CD14-positive monocyte (primary cell): ENCODE measurements at regions not wholly inside any gene's neighbourhood (a gene's known extent, or its start where the extent isn't known, plus 50 kb on each side); places are given as distances from the start of the nearest gene placed in this dataset.

Source experiments
- DNase-seq, 3 donors: peaks; one replicate each; pipeline ENCODE4 v3.0.0-alpha.2; 2011 to 2022
- H2AFZ ChIP-seq: 2 replicates; pipeline ENCODE4 v1.6.0; 2012; ENCODE audit warnings: mild to moderate bottlenecking, low read depth, low read length, inconsistent platforms; ENCODE audit not compliant: insufficient read depth, poor library complexity, severe bottlenecking
- H3K27ac ChIP-seq, 2 donors: 1 replicate in 1 of 2; 2 replicates in 1 of 2; pipeline ENCODE4 v1.5.1; 2012 to 2013; ENCODE audit warnings: low read length in 2 of 2, control low read depth in 1 of 2, inconsistent platforms in 1 of 2, low read depth in 1 of 2, mild to moderate bottlenecking in 1 of 2
- H3K27me3 ChIP-seq, 2 donors: one replicate each; pipeline versions ENCODE4 v1.6.0 to v1.6.1; 2011 to 2013; ENCODE audit warnings: low read length in 2 of 2; ENCODE audit not compliant: control insufficient read depth in 2 of 2, insufficient read depth in 2 of 2
- H3K36me3 ChIP-seq, 2 donors: replicated peaks in 1 of 2; 1 replicate in 1 of 2; 2 replicates in 1 of 2; pipeline versions ENCODE4 v1.5.1 to v1.6.1; 2012 to 2013; ENCODE audit warnings: low read length in 2 of 2, control low read depth in 1 of 2, inconsistent platforms in 1 of 2, mild to moderate bottlenecking in 1 of 2; ENCODE audit not compliant: insufficient read depth in 2 of 2, control insufficient read depth in 1 of 2
- H3K4me1 ChIP-seq, 2 donors: 1 replicate in 1 of 2; 2 replicates in 1 of 2; pipeline versions ENCODE4 v1.5.1 to v1.6.1; 2012 to 2013; ENCODE audit warnings: low read length in 2 of 2, control low read depth in 1 of 2, inconsistent platforms in 1 of 2, mild to moderate bottlenecking in 1 of 2, moderate library complexity in 1 of 2; ENCODE audit not compliant: insufficient read depth in 2 of 2, control insufficient read depth in 1 of 2
- H3K4me2 ChIP-seq: replicated peaks from 2 replicates; pipeline ENCODE3; 2012; ENCODE audit warnings: low read length, moderate library complexity, mild to moderate bottlenecking; ENCODE audit not compliant: poor library complexity, severe bottlenecking; ENCODE audit errors: extremely low read depth
- H3K4me3 ChIP-seq, 3 experiments: fragments of 200-600 bp in 1 of 3; sonication (generic) in 1 of 3; replicated peaks in 1 of 3; 1 replicate in 2 of 3; 2 replicates in 1 of 3; pipeline ENCODE4 v1.5.1; 2011 to 2013; ENCODE audit warnings: low read length in 3 of 3, mild to moderate bottlenecking in 3 of 3, control low read depth in 2 of 3, low read depth in 2 of 3, inconsistent platforms in 1 of 3, moderate library complexity in 1 of 3
- H3K79me2 ChIP-seq: 2 replicates; pipeline ENCODE4 v1.6.0; 2012; ENCODE audit warnings: mild to moderate bottlenecking, control low read depth, inconsistent platforms, low read length, moderate library complexity; ENCODE audit not compliant: insufficient read depth
- H3K9ac ChIP-seq: 2 replicates; pipeline ENCODE4 v1.6.0; 2017; ENCODE audit warnings: low read length, mild to moderate bottlenecking; ENCODE audit not compliant: insufficient read depth, poor library complexity, severe bottlenecking
- H3K9me3 ChIP-seq, 2 donors: replicated peaks in 1 of 2; 1 replicate in 1 of 2; 2 replicates in 1 of 2; pipeline versions ENCODE4 v1.5.1 to v1.6.1; 2012 to 2013; ENCODE audit warnings: low read length in 2 of 2, control low read depth in 1 of 2; ENCODE audit not compliant: control insufficient read depth in 1 of 2, insufficient read depth in 1 of 2
- H4K20me1 ChIP-seq: 2 replicates; pipeline ENCODE4 v1.6.0; 2012; ENCODE audit warnings: mild to moderate bottlenecking, low read length, control low read depth, moderate library complexity; ENCODE audit not compliant: insufficient read depth
- H3K27ac Mint-ChIP-seq, 7 donors: one replicate each; pipeline ENCODE4 v1.8.0; 2020; ENCODE audit warnings: mild to moderate bottlenecking in 7 of 7, mixed read lengths in 7 of 7, moderate library complexity in 6 of 7, inconsistent platforms in 2 of 7
- H3K27me3 Mint-ChIP-seq, 3 donors: one replicate each; pipeline ENCODE4 v1.8.0; 2021 to 2022; ENCODE audit warnings: low read depth in 3 of 3, mild to moderate bottlenecking in 3 of 3, mixed read lengths in 3 of 3, moderate library complexity in 3 of 3, inconsistent platforms in 1 of 3
- H3K36me3 Mint-ChIP-seq, 2 donors: one replicate each; pipeline ENCODE4 v1.8.0; 2020; ENCODE audit warnings: mixed read lengths in 2 of 2, inconsistent platforms in 1 of 2, mild to moderate bottlenecking in 1 of 2
- H3K4me1 Mint-ChIP-seq: one replicate; pipeline ENCODE4 v1.8.0; 2020; ENCODE audit warnings: mild to moderate bottlenecking, mixed read lengths
- H3K4me3 Mint-ChIP-seq, 2 donors: one replicate each; pipeline ENCODE4 v1.8.0; 2020; ENCODE audit warnings: mild to moderate bottlenecking in 2 of 2, mixed read lengths in 2 of 2, moderate library complexity in 1 of 2
- H3K9me3 Mint-ChIP-seq, 7 donors: one replicate each; pipeline ENCODE4 v1.8.0; 2020 to 2022; ENCODE audit warnings: mixed read lengths in 7 of 7, mild to moderate bottlenecking in 6 of 7, moderate library complexity in 6 of 7, inconsistent platforms in 2 of 7
- CTCF ChIP-seq: fragments of 200-600 bp; IDR thresholded peaks from one replicate; pipeline ENCODE4 v1.8.0; 2022; ENCODE audit warnings: antibody characterized with exemption, mild to moderate bottlenecking
- WGBS: methylation state at CpG from one replicate; pipeline ENCODE4 v1.1.5; 2013; ENCODE audit warnings: missing lambda C conversion rate; ENCODE audit not compliant: insufficient coverage; 5-methylcytosine and 5-hydroxymethylcytosine counted together
- intact Hi-C, 2 donors: fragments of 100-400 bp; cut with micrococcal nuclease; formaldehyde crosslinking; loops; one replicate each; pipeline versions ENCODE4 v1.15.0 to v1.15.1; 2023

GRCh38 chr1:190736971-190737590 is 259.4 kb upstream of the BRINP3 start:
- WGBS, result 83% methylated on average over 1 of the region's 7 CpGs
- H3K27ac ChIP-seq, result no peak overlapping the region
- H3K9ac ChIP-seq, result no peak overlapping the region
- TF ChIP-seq CTCF, result no peak
- H3K27me3 Mint-ChIP-seq, result no peaks in the 10 kb centered on the region
- H3K4me3 Mint-ChIP-seq, result no peak overlapping the region
- H3K9me3 Mint-ChIP-seq, result peaks cover 0 to 8% (median 0%) of the 10 kb centered on the region in 7 donors
- H3K27me3 ChIP-seq, result no peaks in the 10 kb centered on the region
- H3K4me2 ChIP-seq, result no peak overlapping the region
- H3K27ac Mint-ChIP-seq, result no peak overlapping the region
- DNase-seq, result no peak
- H3K36me3 ChIP-seq, result no peaks in the 10 kb centered on the region
- H3K79me2 ChIP-seq, result no peaks in the 10 kb centered on the region
- no peak overlapping the region for H3K4me3 ChIP-seq
- H3K36me3 Mint-ChIP-seq, result no peaks in the 10 kb centered on the region
- H2AFZ ChIP-seq, result no peak overlapping the region
- H3K9me3 ChIP-seq, result no peaks in the 10 kb centered on the region
- no peaks in the 10 kb centered on the region for H3K4me1 ChIP-seq
- intact Hi-C loops, result no loop called here
- H4K20me1 ChIP-seq, result no peaks in the 10 kb centered on the region
- no peaks in the 10 kb centered on the region for H3K4me1 Mint-ChIP-seq

- H3K36me3 Mint-ChIP-seq, result no peaks in the 10 kb centered on the region
- no peak overlapping the region for H3K27ac Mint-ChIP-seq
- no peak overlapping the region for H3K9ac ChIP-seq
- H3K4me3 ChIP-seq, result no peak overlapping the region
- no peak overlapping the region for H2AFZ ChIP-seq
- no peak overlapping the region for H3K4me3 Mint-ChIP-seq
- H3K4me1 ChIP-seq, result no peaks in the 10 kb centered on the region
- no peaks in the 10 kb centered on the region for H3K4me1 Mint-ChIP-seq
- no peak overlapping the region for H3K27ac ChIP-seq
- H3K79me2 ChIP-seq, result no peaks in the 10 kb centered on the region
- H3K36me3 ChIP-seq, result no peaks in the 10 kb centered on the region
- no peak overlapping the region for H3K4me2 ChIP-seq
- H3K9me3 Mint-ChIP-seq, result peaks cover 0 to 6% (median 0%) of the 10 kb centered on the region in 7 donors
- no CpG with 5 or more reads among the region's 3 CpGs for WGBS
- no peaks in the 10 kb centered on the region for H3K27me3 Mint-ChIP-seq
- H4K20me1 ChIP-seq, result no peaks in the 10 kb centered on the region
- DNase-seq, result no peak
- H3K9me3 ChIP-seq, result no peaks in the 10 kb centered on the region
- no peak for TF ChIP-seq CTCF
- H3K27me3 ChIP-seq, result no peaks in the 10 kb centered on the region
- intact Hi-C loops, result no loop called here
These were observed 260.7 kb upstream of the BRINP3 start for GRCh38 chr1:190738317-190738716.
